HFF-Myc (cell line): ENCODE measurements at regions not wholly inside any gene's neighbourhood (a gene's known extent, or its start where the extent isn't known, plus 50 kb on each side); places are given as distances from the start of the nearest gene placed in this dataset.

Source experiments
- DNase-seq: peaks from one replicate; pipeline ENCODE4 v3.0.0-alpha.2; 2011; ENCODE audit warnings: low read depth; ENCODE audit errors: extremely low read depth
- H3K4me3 ChIP-seq: replicated peaks from 2 replicates; pipeline ENCODE4 v1.5.1; 2011; ENCODE audit warnings: low read depth, mild to moderate bottlenecking, control low read depth, low read length
- TF ChIP-seq, protein P1 (sequence below): IDR thresholded peaks from 2 replicates; pipeline ENCODE4 v1.5.1; 2012; ENCODE audit warnings: mild to moderate bottlenecking, low read depth, low read length, control low read depth; ENCODE audit errors: missing control alignments

DNA sequence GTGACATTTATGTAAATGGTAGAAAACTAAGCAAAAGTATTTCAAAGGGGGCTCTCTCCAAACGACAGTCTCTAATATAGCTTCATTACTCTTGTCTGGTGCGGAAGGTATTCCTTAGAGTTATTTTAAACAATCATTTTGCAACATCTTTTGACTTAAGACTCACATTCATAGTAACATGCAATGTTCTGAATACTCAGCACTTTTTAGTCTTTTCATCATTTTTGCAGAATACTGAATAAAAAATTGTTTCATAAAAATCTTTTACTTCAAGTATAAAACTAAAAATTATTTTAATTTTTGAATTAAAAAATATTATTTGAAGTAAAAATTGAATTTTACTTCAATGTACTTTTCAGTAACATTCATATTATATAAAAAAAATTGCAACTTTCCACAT, 321.1 kb downstream of the PLK2 start:
- no peak for DNase-seq
- H3K4me3 ChIP-seq, result no peak overlapping the region
- TF ChIP-seq, protein P1, sequence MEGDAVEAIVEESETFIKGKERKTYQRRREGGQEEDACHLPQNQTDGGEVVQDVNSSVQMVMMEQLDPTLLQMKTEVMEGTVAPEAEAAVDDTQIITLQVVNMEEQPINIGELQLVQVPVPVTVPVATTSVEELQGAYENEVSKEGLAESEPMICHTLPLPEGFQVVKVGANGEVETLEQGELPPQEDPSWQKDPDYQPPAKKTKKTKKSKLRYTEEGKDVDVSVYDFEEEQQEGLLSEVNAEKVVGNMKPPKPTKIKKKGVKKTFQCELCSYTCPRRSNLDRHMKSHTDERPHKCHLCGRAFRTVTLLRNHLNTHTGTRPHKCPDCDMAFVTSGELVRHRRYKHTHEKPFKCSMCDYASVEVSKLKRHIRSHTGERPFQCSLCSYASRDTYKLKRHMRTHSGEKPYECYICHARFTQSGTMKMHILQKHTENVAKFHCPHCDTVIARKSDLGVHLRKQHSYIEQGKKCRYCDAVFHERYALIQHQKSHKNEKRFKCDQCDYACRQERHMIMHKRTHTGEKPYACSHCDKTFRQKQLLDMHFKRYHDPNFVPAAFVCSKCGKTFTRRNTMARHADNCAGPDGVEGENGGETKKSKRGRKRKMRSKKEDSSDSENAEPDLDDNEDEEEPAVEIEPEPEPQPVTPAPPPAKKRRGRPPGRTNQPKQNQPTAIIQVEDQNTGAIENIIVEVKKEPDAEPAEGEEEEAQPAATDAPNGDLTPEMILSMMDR, result no peak

GRCh38 chr5:58136406-58136805, 323.5 kb downstream of the PLK2 start:
- H3K4me3 ChIP-seq, result no peak overlapping the region
- no peak for DNase-seq
- TF ChIP-seq, protein P1, result no peak

DNA sequence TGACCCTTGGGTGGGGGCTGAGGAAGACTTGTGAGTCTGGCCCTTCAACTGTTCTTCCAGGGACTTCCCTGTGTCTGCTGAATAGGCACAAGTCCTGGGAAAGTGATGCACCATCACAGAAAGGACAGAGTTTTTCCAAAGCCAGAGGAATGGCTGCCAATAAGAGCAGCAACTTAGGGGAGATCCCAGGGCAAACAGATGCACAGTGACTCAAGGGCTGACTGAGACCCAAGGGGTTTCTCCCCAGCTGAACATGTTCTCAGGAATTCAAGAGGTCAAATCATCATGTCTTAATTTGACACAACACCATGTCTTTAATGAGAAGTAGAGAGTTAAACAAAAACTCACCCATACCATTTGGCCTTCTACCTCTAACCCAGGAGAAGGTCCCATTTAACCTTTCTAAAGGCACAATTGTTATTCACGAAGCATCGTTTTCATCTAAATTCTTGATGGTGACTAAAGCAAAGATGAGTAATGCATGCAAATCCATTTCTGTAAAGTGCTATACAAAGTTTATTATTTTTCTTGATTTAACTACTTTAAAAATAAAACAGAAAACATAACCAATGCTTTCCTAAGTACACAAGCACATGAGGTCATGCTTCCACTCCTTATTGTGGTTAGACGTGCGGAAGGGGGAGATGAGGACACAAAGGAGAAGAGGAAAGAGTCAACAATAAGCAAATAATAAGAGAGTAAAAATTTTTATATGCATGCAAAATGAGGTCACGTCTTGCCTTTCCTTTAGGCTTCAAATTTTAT, 324.1 kb downstream of the PLK2 start:
- DNase-seq, result peak; percentile 43
- H3K4me3 ChIP-seq, result no peak overlapping the region
- TF ChIP-seq, protein P1, result no peak

DNA sequence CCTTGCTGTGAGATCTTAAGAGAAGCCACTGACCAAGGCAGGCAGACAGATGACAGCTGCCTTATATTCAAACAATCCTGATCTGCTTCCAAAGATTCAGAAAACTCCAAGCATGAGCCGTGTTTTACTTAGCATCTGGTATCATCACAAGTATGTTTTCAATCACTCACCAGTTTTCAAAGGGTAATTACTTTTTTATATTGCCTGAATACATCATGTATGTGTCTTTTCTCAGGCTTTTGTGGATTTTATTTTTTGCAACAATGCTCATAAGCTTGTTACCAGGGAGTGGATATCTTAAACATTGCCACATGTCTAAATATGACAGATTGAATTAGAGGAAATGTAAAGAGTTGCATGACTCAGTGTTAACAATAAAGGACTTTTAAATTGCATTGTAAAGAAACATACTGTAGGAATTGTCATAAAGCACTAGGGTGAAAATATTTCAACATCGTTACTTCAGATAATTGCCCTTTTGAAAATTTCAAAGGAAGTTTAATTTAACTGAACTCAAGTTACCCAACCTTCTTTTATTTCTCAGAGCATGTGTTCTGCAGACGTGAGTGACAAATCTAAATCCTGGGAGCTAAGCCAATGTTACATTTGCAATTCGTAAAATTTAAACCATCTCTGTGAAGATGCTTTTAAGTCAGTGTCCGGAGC, 326.1 kb downstream of the PLK2 start:
- no peak overlapping the region for H3K4me3 ChIP-seq
- DNase-seq, result peak; percentile 96
- TF ChIP-seq, protein P1, result no peak

- DNase-seq, result no peak
- TF ChIP-seq, protein P1, result no peak
- no peak overlapping the region for H3K4me3 ChIP-seq
Measured at GRCh38 chr5:58133216-58133615, 326.7 kb downstream of the PLK2 start.

DNA sequence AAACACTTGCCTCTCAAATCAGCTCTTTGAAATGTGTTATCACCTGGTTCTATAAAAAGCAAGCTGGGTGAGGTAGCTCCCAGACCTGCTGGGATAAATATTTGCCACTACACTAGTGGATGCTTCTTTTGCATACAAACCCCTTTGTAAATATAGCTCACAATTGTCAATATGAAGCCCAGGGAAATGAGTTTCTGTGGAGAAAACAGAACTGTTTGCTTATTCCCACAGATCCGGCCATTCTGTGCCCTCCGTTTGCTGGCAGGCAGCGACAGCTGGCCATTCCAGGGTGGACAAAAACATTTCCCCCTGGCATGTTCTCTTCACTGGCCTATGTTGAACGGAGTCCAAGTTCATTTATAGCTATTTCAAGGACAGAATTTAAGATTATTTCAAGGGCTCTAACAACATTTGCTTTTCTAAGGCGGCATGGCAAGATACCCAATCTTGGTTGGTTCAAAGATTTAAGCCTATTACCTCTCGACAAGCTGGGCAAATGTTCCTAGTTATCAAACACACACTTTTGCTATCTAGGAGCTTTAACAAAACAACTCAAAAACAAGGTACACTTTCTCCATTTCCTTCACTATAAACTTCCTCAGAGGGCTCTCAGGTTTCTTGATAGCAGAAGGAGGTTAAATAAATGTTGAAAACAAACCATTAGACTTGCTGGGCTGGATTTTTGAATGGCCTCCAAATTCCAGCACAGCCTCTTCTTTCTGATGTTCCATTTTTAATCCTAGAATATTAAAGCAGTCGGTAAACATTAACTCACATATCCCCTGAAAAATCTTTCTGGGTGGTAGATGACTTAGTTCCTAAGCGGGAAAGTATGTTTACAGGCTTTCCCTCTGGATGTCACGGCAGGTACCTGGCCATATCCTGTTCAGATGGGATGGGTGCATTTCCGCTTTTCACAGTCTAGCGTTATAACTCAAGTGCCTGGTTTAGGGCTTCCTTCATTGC, 332.3 kb downstream of the PLK2 start:
- H3K4me3 ChIP-seq, result no peak overlapping the region
- TF ChIP-seq, protein P1, result no peak
- no peak for DNase-seq
